A549 (cell line): ENCODE measurements at regions not wholly inside any gene's neighbourhood (a gene's known extent, or its start where the extent isn't known, plus 50 kb on each side); places are given as distances from the start of the nearest gene placed in this dataset.

Source experiments
- NPAS2 ChIP-seq: fragments of 250-450 bp; sonication (Bioruptor Pico); IDR thresholded peaks from 2 replicates; pipeline ENCODE4 v1.8.0; 2022; ENCODE audit warnings: mild to moderate bottlenecking, moderate library complexity, borderline replicate concordance
- RCOR1 ChIP-seq: fragments of 150-350 bp; IDR thresholded peaks from 2 replicates; pipeline ENCODE4 v1.6.1; 2014; ENCODE audit warnings: antibody characterized with exemption, low read length, low read depth
- SMC3 ChIP-seq: fragments of >200 bp; sonication (Bioruptor Twin); formaldehyde crosslinking; IDR thresholded peaks from 3 replicates; pipeline ENCODE4 v1.6.1; 2018; ENCODE audit warnings: inconsistent platforms
- TF ChIP-seq, protein P1 (sequence below): fragments of >200 bp; sonication (Bioruptor Twin); formaldehyde crosslinking; IDR thresholded peaks from 3 replicates; pipeline ENCODE4 v1.5.1; 2016

DNA sequence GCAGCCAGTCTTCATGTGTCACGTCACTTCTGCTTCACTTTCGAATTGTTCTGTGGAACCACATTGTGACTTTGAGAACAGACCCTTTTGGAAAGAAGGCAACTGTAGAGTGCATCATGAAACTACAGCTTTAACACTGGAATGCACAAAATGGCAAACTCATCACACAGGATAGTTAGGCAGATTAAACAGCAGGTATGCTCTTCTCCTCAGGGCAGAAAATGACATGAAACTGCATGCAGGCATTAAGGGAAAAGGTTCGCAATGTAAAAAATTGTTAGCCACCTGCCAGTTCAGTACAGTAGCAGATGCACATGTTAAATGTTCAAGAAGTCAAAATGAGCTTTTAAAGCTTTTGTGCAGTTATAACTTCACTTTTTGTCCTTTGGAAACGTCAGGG, 864.6 kb upstream of the IGFBP7 start:
- TF ChIP-seq SMC3 (no peak), RCOR1 (no peak), NPAS2 (CRISPR knock-in tag) (no peak)
- TF ChIP-seq, protein P1, sequence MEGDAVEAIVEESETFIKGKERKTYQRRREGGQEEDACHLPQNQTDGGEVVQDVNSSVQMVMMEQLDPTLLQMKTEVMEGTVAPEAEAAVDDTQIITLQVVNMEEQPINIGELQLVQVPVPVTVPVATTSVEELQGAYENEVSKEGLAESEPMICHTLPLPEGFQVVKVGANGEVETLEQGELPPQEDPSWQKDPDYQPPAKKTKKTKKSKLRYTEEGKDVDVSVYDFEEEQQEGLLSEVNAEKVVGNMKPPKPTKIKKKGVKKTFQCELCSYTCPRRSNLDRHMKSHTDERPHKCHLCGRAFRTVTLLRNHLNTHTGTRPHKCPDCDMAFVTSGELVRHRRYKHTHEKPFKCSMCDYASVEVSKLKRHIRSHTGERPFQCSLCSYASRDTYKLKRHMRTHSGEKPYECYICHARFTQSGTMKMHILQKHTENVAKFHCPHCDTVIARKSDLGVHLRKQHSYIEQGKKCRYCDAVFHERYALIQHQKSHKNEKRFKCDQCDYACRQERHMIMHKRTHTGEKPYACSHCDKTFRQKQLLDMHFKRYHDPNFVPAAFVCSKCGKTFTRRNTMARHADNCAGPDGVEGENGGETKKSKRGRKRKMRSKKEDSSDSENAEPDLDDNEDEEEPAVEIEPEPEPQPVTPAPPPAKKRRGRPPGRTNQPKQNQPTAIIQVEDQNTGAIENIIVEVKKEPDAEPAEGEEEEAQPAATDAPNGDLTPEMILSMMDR, result no peak
